HCT116 (cell line): ENCODE measurements at regions not wholly inside any gene's neighbourhood (a gene's known extent, or its start where the extent isn't known, plus 50 kb on each side); places are given as distances from the start of the nearest gene placed in this dataset.

Source experiments
- CEBPB ChIP-seq: IDR thresholded peaks from 2 replicates; pipeline ENCODE4 v1.6.1; 2012; ENCODE audit warnings: low read depth
- EZH2phosphoT487 ChIP-seq: fragments of 200-600 bp; IDR thresholded peaks from 2 replicates; pipeline ENCODE4 v1.6.1; 2018; ENCODE audit warnings: antibody characterized with exemption, borderline replicate concordance
- MAX ChIP-seq: IDR thresholded peaks from 2 replicates; pipeline ENCODE4 v1.6.1; 2012
- POLR2A ChIP-seq: IDR thresholded peaks from 2 replicates; pipeline ENCODE4 v1.7.0; 2011; ENCODE audit warnings: borderline replicate concordance; ENCODE audit not compliant: insufficient read depth, insufficient read length; ENCODE audit errors: extremely low read depth
- POLR2AphosphoS5 ChIP-seq: IDR thresholded peaks from 2 replicates; pipeline ENCODE4 v1.6.1; 2011; ENCODE audit warnings: mild to moderate bottlenecking, low read depth, low read length, moderate library complexity
- SP1 ChIP-seq: IDR thresholded peaks from 2 replicates; pipeline ENCODE4 v1.6.1; 2012; ENCODE audit warnings: low read depth
- TCF7L2 ChIP-seq: IDR thresholded peaks from 2 replicates; pipeline ENCODE4 v1.7.0; 2011; ENCODE audit warnings: borderline replicate concordance, inconsistent platforms; ENCODE audit not compliant: insufficient read depth, insufficient read length; ENCODE audit errors: extremely low read depth
- YY1 ChIP-seq: IDR thresholded peaks from 2 replicates; pipeline ENCODE4 v1.6.1; 2011; ENCODE audit warnings: low read length, low read depth, moderate library complexity, mild to moderate bottlenecking; ENCODE audit not compliant: insufficient replicate concordance; ENCODE audit errors: extremely low read depth
- ZNF274 ChIP-seq: fragments of 200-500 bp; sonication (Bioruptor generic); IDR thresholded peaks from 2 replicates; pipeline ENCODE4 v1.6.1; 2014; ENCODE audit warnings: mild to moderate bottlenecking, low read depth, low read length, inconsistent platforms
- TF ChIP-seq, protein P1 (sequence below), 3 experiments: fragments of 200-600 bp in 1 of 3; sonication (generic) in 1 of 3; IDR thresholded peaks in 2 of 3; conservative IDR thresholded peaks in 1 of 3; 2 replicates each; pipeline ENCODE4 v1.5.1; 2012 to 2017; ENCODE audit warnings: low read depth in 2 of 3, low read length in 2 of 3, antibody characterized with exemption in 1 of 3, borderline replicate concordance in 1 of 3, control low read depth in 1 of 3, mild to moderate bottlenecking in 1 of 3, mixed read lengths in 1 of 3, mixed run types in 1 of 3, moderate library complexity in 1 of 3; ENCODE audit not compliant: insufficient read depth in 1 of 3

DNA sequence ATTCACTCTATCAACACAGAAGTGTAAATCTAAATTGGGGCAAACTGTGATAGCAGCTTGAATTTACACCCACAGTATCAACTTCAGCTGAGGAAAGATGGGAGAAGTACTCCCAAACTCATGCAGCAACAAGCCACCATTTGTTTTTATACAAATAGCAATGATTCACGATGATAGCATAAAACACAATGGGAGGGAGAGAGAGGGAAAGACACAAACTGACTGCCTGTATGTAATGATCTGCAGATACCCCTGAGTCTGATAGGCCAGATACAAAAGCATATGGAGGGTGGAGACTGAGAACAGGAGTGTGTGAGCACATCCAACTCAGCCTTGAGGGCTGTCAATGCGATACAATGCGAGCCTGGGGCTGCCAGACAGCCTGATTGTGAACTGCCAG is 79.2 kb downstream of the CNTN3 start:
- TF ChIP-seq, protein P1, sequence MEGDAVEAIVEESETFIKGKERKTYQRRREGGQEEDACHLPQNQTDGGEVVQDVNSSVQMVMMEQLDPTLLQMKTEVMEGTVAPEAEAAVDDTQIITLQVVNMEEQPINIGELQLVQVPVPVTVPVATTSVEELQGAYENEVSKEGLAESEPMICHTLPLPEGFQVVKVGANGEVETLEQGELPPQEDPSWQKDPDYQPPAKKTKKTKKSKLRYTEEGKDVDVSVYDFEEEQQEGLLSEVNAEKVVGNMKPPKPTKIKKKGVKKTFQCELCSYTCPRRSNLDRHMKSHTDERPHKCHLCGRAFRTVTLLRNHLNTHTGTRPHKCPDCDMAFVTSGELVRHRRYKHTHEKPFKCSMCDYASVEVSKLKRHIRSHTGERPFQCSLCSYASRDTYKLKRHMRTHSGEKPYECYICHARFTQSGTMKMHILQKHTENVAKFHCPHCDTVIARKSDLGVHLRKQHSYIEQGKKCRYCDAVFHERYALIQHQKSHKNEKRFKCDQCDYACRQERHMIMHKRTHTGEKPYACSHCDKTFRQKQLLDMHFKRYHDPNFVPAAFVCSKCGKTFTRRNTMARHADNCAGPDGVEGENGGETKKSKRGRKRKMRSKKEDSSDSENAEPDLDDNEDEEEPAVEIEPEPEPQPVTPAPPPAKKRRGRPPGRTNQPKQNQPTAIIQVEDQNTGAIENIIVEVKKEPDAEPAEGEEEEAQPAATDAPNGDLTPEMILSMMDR (IDR thresholded peaks at IDR 0.05 in 2 of 3, conservative IDR thresholded peaks at IDR 0.05 in 1 of 3; ENCODE audit: borderline replicate concordance in 1 of 3, insufficient read depth in 1 of 3, low read depth in 2 of 3, low read length in 2 of 3): no peak
- TF ChIP-seq POLR2A: no peak
- TF ChIP-seq ZNF274: no peak
- TF ChIP-seq POLR2AphosphoS5: no peak
- TF ChIP-seq TCF7L2: no peak
- no peak for TF ChIP-seq MAX
- TF ChIP-seq EZH2phosphoT487: no peak
- TF ChIP-seq SP1: no peak
- TF ChIP-seq YY1: no peak
- TF ChIP-seq CEBPB: no peak
